HEK293 (cell line): ENCODE measurements at regions not wholly inside any gene's neighbourhood (a gene's known extent, or its start where the extent isn't known, plus 50 kb on each side); places are given as distances from the start of the nearest gene placed in this dataset.
A peak's percentile ranks its signal among the peaks of the same experiment; 100 is the strongest.

Source experiments
- CTCF ChIA-PET: fragments of 350-600 bp; formaldehyde crosslinking; extraction: SDS; loops from one replicate; lab custom pipeline; 2021; ENCODE audit warnings: antibody characterized with exemption; lab: Yijun Ruan, JAX
- POLR2A ChIA-PET: fragments of 300-600 bp; formaldehyde crosslinking; extraction: SDS; loops from one replicate; lab custom pipeline; 2020; ENCODE audit warnings: antibody characterized with exemption, inconsistent platforms; lab: Yijun Ruan, JAX
- H3K27ac ChIP-seq: fragments of 200-500 bp; sonication (Bioruptor generic); 2 replicates; pipeline ENCODE4 v1.5.1; 2014; ENCODE audit warnings: low read depth, low read length, control low read depth, inconsistent platforms; ENCODE audit errors: extremely low read depth
- H3K36me3 ChIP-seq, 2 experiments: fragments of 200-500 bp in 1 of 2; sonication (Bioruptor generic) in 1 of 2; 1 replicate in 1 of 2; 2 replicates in 1 of 2; pipeline ENCODE4 v1.5.1; 2014 to 2017; ENCODE audit warnings: inconsistent platforms in 2 of 2, low read length in 2 of 2; ENCODE audit not compliant: control insufficient read depth in 2 of 2, insufficient read depth in 1 of 2
- H3K4me1 ChIP-seq: fragments of 200-500 bp; sonication (Bioruptor generic); 2 replicates; pipeline ENCODE4 v1.5.1; 2014; ENCODE audit warnings: mild to moderate bottlenecking, low read length, inconsistent platforms; ENCODE audit not compliant: control insufficient read depth, insufficient read depth
- H3K4me3 ChIP-seq: 2 replicates; pipeline ENCODE4 v1.5.1; 2011; ENCODE audit warnings: low read depth, mild to moderate bottlenecking, control low read depth, low read length, moderate library complexity
- H3K9me3 ChIP-seq: fragments of 200-500 bp; sonication (Bioruptor generic); 2 replicates; pipeline ENCODE4 v1.5.1; 2014; ENCODE audit warnings: low read depth, low read length, inconsistent platforms; ENCODE audit not compliant: control insufficient read depth, insufficient read depth
- ELK4 ChIP-seq: IDR thresholded peaks from 2 replicates; pipeline ENCODE4 v1.6.1; 2011; ENCODE audit warnings: mild to moderate bottlenecking, low read depth, low read length, borderline replicate concordance
- GLIS1 ChIP-seq: fragments of 450-650 bp; formaldehyde crosslinking; IDR thresholded peaks from 2 replicates; pipeline ENCODE4 v1.5.1; 2016; ENCODE audit warnings: missing biosample characterization, missing genetic modification characterization
- GLIS2 ChIP-seq: fragments of 450-650 bp; formaldehyde crosslinking; IDR thresholded peaks from 2 replicates; pipeline ENCODE4 v1.5.1; 2016; ENCODE audit warnings: missing biosample characterization, missing genetic modification characterization
- HOXC10 ChIP-seq: sonication (generic); formaldehyde crosslinking; IDR thresholded peaks from 2 replicates; pipeline ENCODE4 v1.8.1; 2023; ENCODE audit warnings: mild to moderate bottlenecking, missing genetic modification reagents
- HOXD13 ChIP-seq: sonication (generic); formaldehyde crosslinking; IDR thresholded peaks from 2 replicates; pipeline ENCODE4 v1.8.0; 2022; ENCODE audit warnings: missing genetic modification reagents, borderline replicate concordance
- KLF16 ChIP-seq: fragments of 450-650 bp; formaldehyde crosslinking; IDR thresholded peaks from 2 replicates; pipeline ENCODE4 v1.5.1; 2017; ENCODE audit warnings: missing biosample characterization, missing genetic modification characterization
- SCRT2 ChIP-seq: fragments of 450-650 bp; formaldehyde crosslinking; IDR thresholded peaks from 2 replicates; pipeline ENCODE4 v1.5.1; 2016; ENCODE audit warnings: missing biosample characterization, missing genetic modification characterization
- SP2 ChIP-seq: fragments of 450-650 bp; formaldehyde crosslinking; IDR thresholded peaks from 2 replicates; pipeline ENCODE4 v1.5.1; 2016; ENCODE audit warnings: missing biosample characterization, missing genetic modification characterization
- YY1 ChIP-seq: fragments of 450-650 bp; formaldehyde crosslinking; IDR thresholded peaks from 2 replicates; pipeline ENCODE4 v1.5.1; 2018; ENCODE audit warnings: missing biosample characterization, missing genetic modification characterization
- ZBTB17 ChIP-seq: fragments of 450-650 bp; formaldehyde crosslinking; IDR thresholded peaks from 2 replicates; pipeline ENCODE4 v1.5.1; 2016; ENCODE audit warnings: missing biosample characterization, missing genetic modification characterization
- ZBTB26 ChIP-seq: fragments of 450-650 bp; formaldehyde crosslinking; optimal IDR thresholded peaks from 2 replicates; pipeline ENCODE3; 2016; ENCODE audit warnings: missing biosample characterization, mild to moderate bottlenecking, missing genetic modification characterization
- ZNF2 ChIP-seq: fragments of 450-650 bp; formaldehyde crosslinking; IDR thresholded peaks from 2 replicates; pipeline ENCODE4 v1.5.1; 2016; ENCODE audit warnings: missing biosample characterization, missing genetic modification characterization
- ZNF211 ChIP-seq: fragments of 450-650 bp; formaldehyde crosslinking; IDR thresholded peaks from 2 replicates; pipeline ENCODE4 v1.5.1; 2016; ENCODE audit warnings: low read depth, missing biosample characterization, missing genetic modification characterization
- ZNF530 ChIP-seq: fragments of 450-650 bp; formaldehyde crosslinking; IDR thresholded peaks from 2 replicates; pipeline ENCODE4 v1.5.1; 2016; ENCODE audit warnings: low read depth, missing biosample characterization, missing genetic modification characterization
- ZNF624 ChIP-seq: fragments of 450-650 bp; formaldehyde crosslinking; IDR thresholded peaks from 2 replicates; pipeline ENCODE4 v1.5.1; 2017; ENCODE audit warnings: missing biosample characterization, missing genetic modification characterization
- ZNF645 ChIP-seq: fragments of 450-650 bp; formaldehyde crosslinking; IDR thresholded peaks from 2 replicates; pipeline ENCODE4; 2016; ENCODE audit warnings: missing biosample characterization, missing genetic modification characterization
- ZNF654 ChIP-seq: fragments of 450-650 bp; formaldehyde crosslinking; IDR thresholded peaks from 2 replicates; pipeline ENCODE4 v1.5.1; 2016; ENCODE audit warnings: low read depth, missing biosample characterization, missing genetic modification characterization
- ZNF670 ChIP-seq: fragments of 450-650 bp; formaldehyde crosslinking; IDR thresholded peaks from 2 replicates; pipeline ENCODE4 v1.5.1; 2016; ENCODE audit warnings: missing biosample characterization, missing genetic modification characterization, low read depth
- ZNF785 ChIP-seq: fragments of 450-650 bp; formaldehyde crosslinking; IDR thresholded peaks from 2 replicates; pipeline ENCODE4 v1.5.1; 2016; ENCODE audit warnings: missing biosample characterization, missing genetic modification characterization
- ZNF837 ChIP-seq: fragments of 450-650 bp; formaldehyde crosslinking; IDR thresholded peaks from 2 replicates; pipeline ENCODE4 v1.5.1; 2016; ENCODE audit warnings: missing biosample characterization, missing genetic modification characterization
- ZXDB ChIP-seq: fragments of 450-650 bp; formaldehyde crosslinking; IDR thresholded peaks from 2 replicates; pipeline ENCODE4 v1.5.1; 2016; ENCODE audit warnings: missing biosample characterization, missing genetic modification characterization
- TF ChIP-seq, protein P1 (sequence below): fragments of 450-650 bp; formaldehyde crosslinking; IDR thresholded peaks from 2 replicates; pipeline ENCODE4 v1.5.1; 2017; ENCODE audit warnings: missing biosample characterization, missing genetic modification characterization
- TF ChIP-seq, protein P2 (sequence below): fragments of 450-650 bp; formaldehyde crosslinking; IDR thresholded peaks from 2 replicates; pipeline ENCODE4 v1.5.1; 2016; ENCODE audit warnings: missing biosample characterization, missing genetic modification characterization

DNA sequence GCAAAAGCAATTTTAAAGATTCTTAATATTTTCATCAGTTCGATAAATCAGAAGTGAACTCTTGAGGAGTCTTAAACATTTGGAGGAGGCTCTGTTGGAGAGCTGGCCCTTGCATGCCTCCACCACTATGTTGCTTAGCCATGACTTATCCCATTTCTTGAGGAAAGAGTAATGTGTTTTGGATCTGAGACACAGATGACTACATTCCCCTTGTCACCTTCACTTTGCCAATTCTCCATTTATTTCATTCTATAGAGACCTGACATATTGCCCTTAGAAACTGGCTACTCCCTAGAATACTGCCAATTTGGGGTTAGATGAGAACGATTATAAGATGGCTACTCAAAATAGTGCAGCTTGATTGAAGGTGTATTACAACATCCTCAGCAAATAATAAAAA lies 157.4 kb upstream of the TMEM260 start:
- Histone ChIP-seq H3K4me1 (peaks cover 14% of the 10 kb centered on the region), H3K9me3 (no peaks in the 10 kb centered on the region), H3K36me3 (no peaks in the 10 kb centered on the region), H3K27ac (no peak overlapping the region), H3K4me3 (no peak overlapping the region)
- TF ChIP-seq SP2 (tag by site-specific recombination) (no peak), ZNF785 (no peak), SCRT2 (no peak), ZNF670 (tag by site-specific recombination) (no peak), ZNF645 (tag by site-specific recombination) (no peak), HOXC10 (no peak), ZNF624 (tag by site-specific recombination) (no peak), ZNF211 (tag by site-specific recombination) (no peak), GLIS2 (no peak), ZXDB (tag by site-specific recombination) (no peak), YY1 (tag by site-specific recombination) (no peak), KLF16 (no peak), ZNF530 (tag by site-specific recombination) (no peak), HOXD13 (CRISPR knock-in tag) (no peak), ELK4 (no peak)
- TF ChIP-seq, protein P1, sequence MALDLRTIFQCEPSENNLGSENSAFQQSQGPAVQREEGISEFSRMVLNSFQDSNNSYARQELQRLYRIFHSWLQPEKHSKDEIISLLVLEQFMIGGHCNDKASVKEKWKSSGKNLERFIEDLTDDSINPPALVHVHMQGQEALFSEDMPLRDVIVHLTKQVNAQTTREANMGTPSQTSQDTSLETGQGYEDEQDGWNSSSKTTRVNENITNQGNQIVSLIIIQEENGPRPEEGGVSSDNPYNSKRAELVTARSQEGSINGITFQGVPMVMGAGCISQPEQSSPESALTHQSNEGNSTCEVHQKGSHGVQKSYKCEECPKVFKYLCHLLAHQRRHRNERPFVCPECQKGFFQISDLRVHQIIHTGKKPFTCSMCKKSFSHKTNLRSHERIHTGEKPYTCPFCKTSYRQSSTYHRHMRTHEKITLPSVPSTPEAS (tag by site-specific recombination), result no peak
- CTCF ChIA-PET, result interaction anchor here (0.5 to 2.1 kb wide), 13 partner anchors 11 to 1061 kb away, joined by 3 to 8 read pairs (median 4); no protein-coding TSS in a partner anchor
- POLR2A ChIA-PET, result interaction anchor here (0.6 kb wide), 1 partner anchor 987 kb away, joined by 6 read pairs; no protein-coding TSS in a partner anchor

GRCh38 chr14:56422703-56423213 lies 156.8 kb upstream of the TMEM260 start:
- Histone ChIP-seq H3K27ac (0 out of 2 replicates have a peak overlapping the region, but pooled peaks have one; percentile 5), H3K36me3 (no peaks in the 10 kb centered on the region), H3K9me3 (no peaks in the 10 kb centered on the region)
- CTCF ChIA-PET, result interaction anchor here (0.5 to 2.1 kb wide), 13 partner anchors 10 to 1060 kb away, joined by 3 to 8 read pairs (median 4); no protein-coding TSS in a partner anchor
- TF ChIP-seq ZBTB17 (tag by site-specific recombination), result 0 out of 2 replicates have a peak, but pooled peaks have one; percentile 13
- TF ChIP-seq, protein P2, sequence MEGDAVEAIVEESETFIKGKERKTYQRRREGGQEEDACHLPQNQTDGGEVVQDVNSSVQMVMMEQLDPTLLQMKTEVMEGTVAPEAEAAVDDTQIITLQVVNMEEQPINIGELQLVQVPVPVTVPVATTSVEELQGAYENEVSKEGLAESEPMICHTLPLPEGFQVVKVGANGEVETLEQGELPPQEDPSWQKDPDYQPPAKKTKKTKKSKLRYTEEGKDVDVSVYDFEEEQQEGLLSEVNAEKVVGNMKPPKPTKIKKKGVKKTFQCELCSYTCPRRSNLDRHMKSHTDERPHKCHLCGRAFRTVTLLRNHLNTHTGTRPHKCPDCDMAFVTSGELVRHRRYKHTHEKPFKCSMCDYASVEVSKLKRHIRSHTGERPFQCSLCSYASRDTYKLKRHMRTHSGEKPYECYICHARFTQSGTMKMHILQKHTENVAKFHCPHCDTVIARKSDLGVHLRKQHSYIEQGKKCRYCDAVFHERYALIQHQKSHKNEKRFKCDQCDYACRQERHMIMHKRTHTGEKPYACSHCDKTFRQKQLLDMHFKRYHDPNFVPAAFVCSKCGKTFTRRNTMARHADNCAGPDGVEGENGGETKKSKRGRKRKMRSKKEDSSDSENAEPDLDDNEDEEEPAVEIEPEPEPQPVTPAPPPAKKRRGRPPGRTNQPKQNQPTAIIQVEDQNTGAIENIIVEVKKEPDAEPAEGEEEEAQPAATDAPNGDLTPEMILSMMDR (tag by site-specific recombination), result peak; percentile 48; the same call in 1 of the 2 replicates
- TF ChIP-seq ZNF654 (tag by site-specific recombination), result peak; percentile 49
- 0 out of 2 replicates have a peak, but pooled peaks have one; percentile 26 for TF ChIP-seq ZNF2 (tag by site-specific recombination)
- TF ChIP-seq GLIS1 (tag by site-specific recombination), result peak; percentile 80
- no peak for TF ChIP-seq ZNF837 (tag by site-specific recombination)
- no peak for TF ChIP-seq ZBTB26 (tag by site-specific recombination)
- TF ChIP-seq, all 188 proteins: peak for 5
- POLR2A ChIA-PET, result interaction anchor here (0.6 kb wide), 1 partner anchor 988 kb away, joined by 6 read pairs; no protein-coding TSS in a partner anchor
- Histone ChIP-seq H3K4me1 (peaks cover 14% of the 10 kb centered on the region), H3K4me3 (no peak overlapping the region)
